B cell (primary cell): ENCODE measurements at regions not wholly inside any gene's neighbourhood (a gene's known extent, or its start where the extent isn't known, plus 50 kb on each side); places are given as distances from the start of the nearest gene placed in this dataset.

Experiments
- ATAC-seq: fragments of 200-7000 bp; cut with Tn5 transposase; one replicate; pipeline ENCODE4 v1.10.0; 2021; ENCODE audit warnings: low read depth, mild to moderate bottlenecking, moderate number of reproducible peaks, moderate library complexity
- CTCF ChIA-PET: fragments of 350-600 bp; sonication (Branson Sonifier 250); formaldehyde crosslinking; loops from one replicate; lab custom pipeline; 2021; ENCODE audit warnings: antibody characterized with exemption, inconsistent platforms; lab: Charles Lee
- POLR2A ChIA-PET: fragments of 350-600 bp; sonication (Branson Sonifier 250); formaldehyde crosslinking; loops from one replicate; lab custom pipeline; 2021; ENCODE audit warnings: antibody characterized with exemption; lab: Charles Lee
- DNase-seq: peaks from one replicate; pipeline ENCODE4 v3.0.0; 2013
- H2AFZ ChIP-seq: 2 replicates; pipeline ENCODE4 v1.6.1; 2012; ENCODE audit warnings: mild to moderate bottlenecking, low read depth, low read length; ENCODE audit not compliant: insufficient read depth, poor library complexity, severe bottlenecking
- H3K27ac ChIP-seq, 2 donors: 1 replicate in 1 of 2; 2 replicates in 1 of 2; pipeline ENCODE4 v1.5.1; 2012 to 2013; ENCODE audit warnings: low read length in 2 of 2, mild to moderate bottlenecking in 2 of 2, moderate library complexity in 1 of 2
- H3K27me3 ChIP-seq, 4 experiments: fragments of 200-600 bp in 1 of 4; sonication (generic) in 1 of 4; replicated peaks in 1 of 4; 1 replicate in 2 of 4; 2 replicates in 2 of 4; pipeline versions ENCODE4 v1.6.1 to v1.7.0; 2013 to 2016; ENCODE audit warnings: low read length in 3 of 4, mild to moderate bottlenecking in 2 of 4, mixed read lengths in 1 of 4, moderate library complexity in 1 of 4; ENCODE audit not compliant: insufficient read depth in 4 of 4, control insufficient read depth in 3 of 4; ENCODE audit errors: control extremely low read depth in 1 of 4
- H3K36me3 ChIP-seq, 2 experiments: replicated peaks in 1 of 2; 1 replicate in 1 of 2; 2 replicates in 1 of 2; pipeline versions ENCODE4 v1.6.1 to v1.7.1; 2013; ENCODE audit warnings: low read length in 1 of 2; ENCODE audit not compliant: insufficient read depth in 2 of 2, control insufficient read depth in 1 of 2; ENCODE audit errors: control extremely low read depth in 1 of 2, extremely low read depth in 1 of 2
- H3K4me1 ChIP-seq, 2 donors: fragments of 200-600 bp in 1 of 2; sonication (generic) in 1 of 2; 1 replicate in 1 of 2; 2 replicates in 1 of 2; pipeline versions ENCODE4 v1.5.1 to v1.6.1; 2013 to 2017; ENCODE audit warnings: low read length in 2 of 2; ENCODE audit not compliant: control insufficient read depth in 2 of 2, insufficient read depth in 2 of 2
- H3K4me2 ChIP-seq: replicated peaks from 2 replicates; pipeline ENCODE3; 2012; ENCODE audit warnings: mild to moderate bottlenecking, low read depth, low read length; ENCODE audit not compliant: poor library complexity, severe bottlenecking
- H3K4me3 ChIP-seq, 5 experiments: fragments of 200-600 bp in 1 of 5; sonication (generic) in 1 of 5; 1 replicate in 3 of 5; 2 replicates in 2 of 5; pipeline versions ENCODE4 v1.5.1 to v1.7.0; 2011 to 2016; ENCODE audit warnings: low read length in 4 of 5, mild to moderate bottlenecking in 4 of 5, low read depth in 2 of 5, control low read depth in 1 of 5, moderate library complexity in 1 of 5; ENCODE audit not compliant: insufficient read depth in 1 of 5; ENCODE audit errors: control extremely low read depth in 1 of 5, extremely low read depth in 1 of 5
- H3K79me2 ChIP-seq: fragments of 200-600 bp; sonication (generic); one replicate; pipeline ENCODE4 v1.6.0; 2016; ENCODE audit warnings: low read length; ENCODE audit not compliant: control insufficient read depth, insufficient read depth
- H3K9ac ChIP-seq: fragments of 200-600 bp; sonication (generic); 2 replicates; pipeline ENCODE4 v1.6.1; 2017; ENCODE audit warnings: mild to moderate bottlenecking, low read length, moderate library complexity
- H3K9me3 ChIP-seq, 3 donors: one replicate each; pipeline versions ENCODE4 v1.6.1 to v1.7.1; 2013; ENCODE audit warnings: low read length in 2 of 3; ENCODE audit not compliant: control insufficient read depth in 2 of 3, insufficient read depth in 1 of 3; ENCODE audit errors: control extremely low read depth in 1 of 3
- H4K20me1 ChIP-seq: 2 replicates; pipeline ENCODE4 v1.6.0; 2012; ENCODE audit warnings: mild to moderate bottlenecking, low read length; ENCODE audit not compliant: insufficient read depth, control insufficient read depth, poor library complexity, severe bottlenecking
- H3K27ac Mint-ChIP-seq: one replicate; pipeline ENCODE4 v1.8.0; 2021; ENCODE audit warnings: mixed read lengths
- H3K27me3 Mint-ChIP-seq: one replicate; pipeline ENCODE4 v1.8.0; 2021; ENCODE audit warnings: mixed read lengths
- H3K4me1 Mint-ChIP-seq: one replicate; pipeline ENCODE4 v1.8.0; 2021; ENCODE audit warnings: mixed read lengths
- H3K4me3 Mint-ChIP-seq: one replicate; pipeline ENCODE4 v1.8.0; 2021; ENCODE audit warnings: mixed read lengths
- H3K9me3 Mint-ChIP-seq: one replicate; pipeline ENCODE4 v1.8.0; 2022; ENCODE audit warnings: mixed read lengths; ENCODE audit not compliant: insufficient read depth
- CTCF ChIP-seq: fragments of 200-600 bp; IDR thresholded peaks from one replicate; pipeline ENCODE4 v1.8.0; 2022; ENCODE audit warnings: antibody characterized with exemption, mild to moderate bottlenecking
- EZH2 ChIP-seq: IDR thresholded peaks from 2 replicates; pipeline ENCODE4 v1.6.1; 2012; ENCODE audit warnings: borderline replicate concordance, low read depth, mild to moderate bottlenecking, moderate library complexity, low read length; ENCODE audit not compliant: insufficient read depth, poor library complexity, severe bottlenecking
- WGBS: methylation state at CpG from one replicate; pipeline ENCODE4 v1.1.5; 2013; ENCODE audit warnings: missing lambda C conversion rate; ENCODE audit not compliant: insufficient coverage; 5-methylcytosine and 5-hydroxymethylcytosine counted together
- intact Hi-C: fragments of 100-400 bp; cut with micrococcal nuclease; formaldehyde crosslinking; loops from one replicate; pipeline ENCODE4 v1.10.0; 2022

- H3K9me3 Mint-ChIP-seq = no peaks in the 10 kb centered on the region
- H3K9ac ChIP-seq = no peak overlapping the region
- no peaks in the 10 kb centered on the region for H3K36me3 ChIP-seq
- ATAC-seq (no peak), DNase-seq (no peak)
- H3K27me3 Mint-ChIP-seq = no peaks in the 10 kb centered on the region
- no peak overlapping the region for H3K4me2 ChIP-seq
- no peak overlapping the region for H3K27ac ChIP-seq
- H3K27me3 ChIP-seq = no peaks in the 10 kb centered on the region
- no peaks in the 10 kb centered on the region for H3K4me1 Mint-ChIP-seq
- CTCF ChIA-PET = no interaction called here
- intact Hi-C loops = no loop called here
- POLR2A ChIA-PET = no interaction called here
- H3K79me2 ChIP-seq = no peaks in the 10 kb centered on the region
- H3K9me3 ChIP-seq = no peaks in the 10 kb centered on the region
- H3K4me3 ChIP-seq = no peak overlapping the region
- no peak overlapping the region for H2AFZ ChIP-seq
- H3K27ac Mint-ChIP-seq = no peak overlapping the region
- no peaks in the 10 kb centered on the region for H3K4me1 ChIP-seq
- H3K4me3 Mint-ChIP-seq = no peak overlapping the region
- H4K20me1 ChIP-seq = no peaks in the 10 kb centered on the region
- TF ChIP-seq EZH2 (no peak), CTCF (no peak)
These were observed 1120.2 kb downstream of the ARAP2 start for GRCh38 chr4:35124106-35124505.

DNA sequence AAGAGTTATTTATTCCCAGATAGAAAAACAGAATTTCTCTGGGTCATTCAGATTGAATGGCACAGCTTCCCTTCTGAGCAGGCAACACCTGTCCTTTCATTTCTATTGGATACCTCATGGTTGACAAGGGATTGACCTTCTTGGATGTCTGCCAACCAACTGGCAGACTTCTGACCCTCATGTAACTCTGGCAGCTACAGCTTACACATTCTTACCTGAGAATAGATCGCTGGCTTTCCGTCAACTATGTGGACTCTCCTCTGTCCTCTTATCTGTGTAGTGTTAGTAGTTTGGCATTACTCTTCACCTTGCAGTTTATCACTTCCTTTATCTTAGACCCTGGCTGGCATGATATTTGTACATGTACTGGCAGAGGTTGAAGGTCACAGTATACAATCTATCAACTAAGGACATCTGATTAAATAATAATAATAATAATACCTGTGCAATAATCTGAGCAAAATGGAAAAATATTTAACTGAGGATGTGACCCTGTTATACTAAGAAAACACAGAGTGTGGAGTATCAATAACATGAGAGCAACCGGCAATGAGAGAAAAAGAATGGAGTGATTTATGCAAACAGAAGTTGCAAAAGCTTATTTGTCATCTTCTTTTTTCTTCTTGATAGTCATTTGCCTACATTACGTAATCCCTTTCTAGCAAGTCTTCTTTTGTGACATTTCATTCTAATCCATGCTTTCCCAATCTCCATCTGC, 1118.2 kb downstream of the ARAP2 start:
- Histone ChIP-seq H3K36me3 (no peaks in the 10 kb centered on the region), H4K20me1 (no peaks in the 10 kb centered on the region), H3K9ac (no peak overlapping the region), H3K4me2 (no peak overlapping the region), H3K9me3 (no peaks in the 10 kb centered on the region), H2AFZ (no peak overlapping the region), H3K4me3 (no peak overlapping the region), H3K4me1 (no peaks in the 10 kb centered on the region), H3K27me3 (no peaks in the 10 kb centered on the region), H3K79me2 (no peaks in the 10 kb centered on the region), H3K27ac (no peak overlapping the region)
- intact Hi-C loops = no loop called here
- ChIA-PET POLR2A (no interaction called here), CTCF (no interaction called here)
- H3K27ac Mint-ChIP-seq = no peak overlapping the region
- WGBS = 83% methylated on average over 1 of the region's 4 CpGs
- H3K4me1 Mint-ChIP-seq = no peaks in the 10 kb centered on the region
- H3K4me3 Mint-ChIP-seq = no peak overlapping the region
- DNase-seq (no peak), ATAC-seq (no peak)
- H3K27me3 Mint-ChIP-seq = no peaks in the 10 kb centered on the region
- TF ChIP-seq CTCF (no peak), EZH2 (no peak)
- no peaks in the 10 kb centered on the region for H3K9me3 Mint-ChIP-seq
